HG02798 (cell line): ENCODE measurements at regions not wholly inside any gene's neighbourhood (a gene's known extent, or its start where the extent isn't known, plus 50 kb on each side); places are given as distances from the start of the nearest gene placed in this dataset.
"Not testable (repeated sequence)": the region's sequence is repeated elsewhere in the genome, so short reads cannot be mapped to it uniquely, and the experiment has no call there.

ENCODE experiments used
- ATAC-seq: cut with Tn5 transposase; IDR thresholded peaks from one replicate; pipeline ENCODE4 v1.9.1; 2021; ENCODE audit warnings: mild to moderate bottlenecking; ENCODE audit not compliant: unreplicated experiment, poor library complexity

- ATAC-seq, result not testable (repeated sequence)
These were observed 220.8 kb upstream of the DTNBP1 start for GRCh38 chr6:15883593-15883992.

GRCh38 chr6:15882915-15883314, 220.1 kb upstream of the DTNBP1 start:
- no peak for ATAC-seq

GRCh38 chr6:15882345-15882744, 219.5 kb upstream of the DTNBP1 start:
- ATAC-seq, result no peak

GRCh38 chr6:15881150-15881549, 218.3 kb upstream of the DTNBP1 start:
- no peak for ATAC-seq

GRCh38 chr6:15880262-15880973, 217.6 kb upstream of the DTNBP1 start:
- ATAC-seq, result peak; percentile 35

- peak; percentile 77 for ATAC-seq
These were observed 216.8 kb upstream of the DTNBP1 start for GRCh38 chr6:15879371-15880261.

GRCh38 chr6:15877231-15877630, 214.4 kb upstream of the DTNBP1 start:
- ATAC-seq, result no peak

GRCh38 chr6:15876406-15876805, 213.6 kb upstream of the DTNBP1 start:
- peak; percentile 61 for ATAC-seq

- no peak for ATAC-seq
These were observed 213.0 kb upstream of the DTNBP1 start for GRCh38 chr6:15875797-15876196.

GRCh38 chr6:15874821-15875220, 212.0 kb upstream of the DTNBP1 start:
- no peak for ATAC-seq

GRCh38 chr6:15874326-15874725, 211.5 kb upstream of the DTNBP1 start:
- no peak for ATAC-seq

- ATAC-seq, result no peak
These were observed 209.6 kb upstream of the DTNBP1 start for GRCh38 chr6:15872241-15873103.

GRCh38 chr6:15871276-15871675, 208.4 kb upstream of the DTNBP1 start:
- no peak for ATAC-seq

GRCh38 chr6:15870333-15871043, 207.7 kb upstream of the DTNBP1 start:
- ATAC-seq, result no peak

GRCh38 chr6:15864708-15865062, 201.9 kb upstream of the DTNBP1 start:
- no peak for ATAC-seq

- no peak for ATAC-seq
These were observed 201.3 kb upstream of the DTNBP1 start for GRCh38 chr6:15864038-15864707.

- ATAC-seq, result no peak
These were observed 200.0 kb upstream of the DTNBP1 start for GRCh38 chr6:15862810-15863209.

- ATAC-seq, result no peak
These were observed 198.7 kb upstream of the DTNBP1 start for GRCh38 chr6:15861486-15861885.

GRCh38 chr6:15854826-15855710, 192.2 kb upstream of the DTNBP1 start:
- ATAC-seq, result no peak
